GM19238 (cell line): ENCODE measurements at regions not wholly inside any gene's neighbourhood (a gene's known extent, or its start where the extent isn't known, plus 50 kb on each side); places are given as distances from the start of the nearest gene placed in this dataset.
"Not testable (repeated sequence)": the region's sequence is repeated elsewhere in the genome, so short reads cannot be mapped to it uniquely, and the experiment has no call there.

Experiments used
- DNase-seq: peaks from one replicate; pipeline ENCODE4 v3.0.0; 2011; ENCODE audit warnings: low spot score; ENCODE audit not compliant: insufficient read length

- DNase-seq = no peak
These were observed 187.8 kb downstream of the ZNF516 start for GRCh38 chr18:76307293-76307690.

DNA sequence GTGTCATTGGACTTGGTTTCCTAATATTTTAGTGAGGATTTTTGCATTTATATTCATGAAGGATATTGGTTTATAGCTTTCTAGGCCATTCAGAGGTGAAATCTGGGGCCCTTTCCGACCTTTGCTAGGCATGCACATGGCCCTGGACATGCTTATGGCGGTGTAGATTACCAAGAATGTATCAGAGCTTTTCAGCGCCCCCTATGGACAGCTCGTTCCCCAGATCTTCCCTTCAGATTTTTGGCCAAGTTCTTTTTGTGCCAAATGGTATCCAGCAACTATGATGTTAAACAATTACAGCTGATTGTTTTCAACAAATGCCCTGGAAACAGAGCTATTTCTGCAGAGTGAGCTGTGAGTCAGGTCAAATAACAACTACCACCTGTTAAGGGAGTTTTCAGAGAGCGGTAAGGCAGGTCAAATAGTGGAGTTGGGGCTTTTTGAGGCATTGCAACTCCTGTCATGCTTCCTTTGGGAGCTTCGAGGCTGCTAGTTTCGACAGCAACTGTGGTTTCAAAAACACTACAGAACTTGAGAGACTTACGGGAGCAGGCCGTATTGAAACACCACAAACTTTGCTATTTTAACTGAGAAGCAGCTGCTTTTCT lies 188.3 kb downstream of the ZNF516 start:
- DNase-seq = no peak

DNA sequence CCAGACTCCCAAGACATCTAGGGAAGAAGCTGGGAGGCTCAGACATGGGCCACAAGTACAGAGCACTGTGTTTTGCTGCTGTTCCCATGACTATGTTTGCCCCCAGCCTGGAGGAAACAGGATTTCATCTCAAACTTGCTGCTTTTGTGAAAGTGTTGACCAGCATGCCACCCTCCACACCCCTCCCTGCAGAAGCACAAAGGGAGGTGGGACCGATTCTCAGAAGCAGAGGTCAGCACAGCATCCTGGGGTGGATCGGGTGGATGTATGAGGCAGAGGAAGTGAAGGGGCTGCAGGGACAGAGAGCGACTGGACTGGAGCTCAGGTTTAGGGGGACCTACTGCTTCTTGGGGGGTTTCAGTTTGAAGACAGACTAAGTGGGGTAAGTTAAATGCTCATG lies 209.2 kb downstream of the ZNF516 start:
- DNase-seq = no peak

- DNase-seq = no peak
These were observed 213.5 kb downstream of the ZNF516 start for GRCh38 chr18:76281565-76281964.

GRCh38 chr18:76277801-76278200 lies 217.2 kb downstream of the ZNF516 start:
- DNase-seq = no peak

GRCh38 chr18:76275727-76276313 lies 219.2 kb downstream of the ZNF516 start:
- DNase-seq = no peak

- no peak for DNase-seq
These were observed 220.4 kb downstream of the ZNF516 start for GRCh38 chr18:76274468-76275289.

DNA sequence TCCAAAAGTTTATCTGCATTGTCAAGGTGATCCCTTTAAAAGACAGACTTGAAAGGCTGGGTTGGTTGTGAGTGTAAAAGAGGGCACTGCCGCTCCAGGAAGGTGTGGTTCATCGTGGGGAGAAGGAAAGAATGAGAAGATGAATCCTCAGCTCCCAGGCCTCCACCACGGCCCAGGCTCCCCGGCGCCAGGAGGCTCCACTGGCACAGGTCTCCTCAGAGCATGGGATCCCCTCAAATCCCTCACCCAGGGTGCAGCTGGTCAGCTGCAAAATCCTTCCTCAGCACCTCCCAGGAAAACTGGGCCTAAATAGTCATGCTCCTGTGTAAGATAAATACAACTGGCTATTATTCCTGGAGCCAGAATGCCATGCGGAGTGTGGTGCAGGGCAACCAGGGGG lies 221.1 kb downstream of the ZNF516 start:
- DNase-seq = no peak

GRCh38 chr18:76273036-76273545 lies 222.0 kb downstream of the ZNF516 start:
- no peak for DNase-seq

GRCh38 chr18:76267423-76267822 lies 227.6 kb downstream of the ZNF516 start:
- DNase-seq = not testable (repeated sequence)

GRCh38 chr18:76266236-76266991 lies 228.6 kb downstream of the ZNF516 start:
- DNase-seq = no peak

DNA sequence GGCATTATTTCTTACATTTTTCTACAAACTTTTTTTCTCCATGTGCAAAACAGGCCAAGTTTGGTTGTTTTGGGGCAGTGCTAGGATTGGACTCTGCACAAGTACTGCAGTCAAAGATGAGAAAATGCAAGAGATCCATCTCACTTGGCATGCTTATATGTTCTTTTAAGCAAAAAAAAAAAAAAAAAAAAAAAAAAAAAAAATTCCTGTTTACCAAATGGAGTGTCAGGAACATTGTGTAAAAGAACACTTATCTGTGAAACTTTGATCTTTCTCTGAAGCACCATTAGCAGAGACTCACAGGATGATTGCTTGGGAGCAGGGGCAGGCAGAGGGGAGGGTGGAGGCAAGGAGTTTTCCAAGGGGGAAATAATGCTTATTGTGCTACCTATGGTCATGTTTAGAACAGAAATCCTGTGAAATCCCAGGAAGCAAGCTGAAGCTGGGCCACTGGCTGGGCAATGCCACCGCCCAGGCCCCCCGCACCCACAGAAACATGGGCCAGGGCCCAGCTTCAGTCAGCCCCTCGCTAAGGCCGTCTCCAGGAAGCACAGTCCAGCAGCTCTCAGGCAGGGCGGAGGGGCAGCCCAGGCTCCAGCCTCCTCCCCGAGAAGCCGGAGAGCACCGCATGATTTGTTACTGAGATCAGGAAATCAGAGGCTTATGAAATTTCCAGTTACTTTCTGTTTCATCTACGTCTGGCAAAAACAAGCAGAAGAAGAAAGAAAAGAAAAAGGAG lies 229.4 kb downstream of the ZNF516 start:
- no peak for DNase-seq

DNA sequence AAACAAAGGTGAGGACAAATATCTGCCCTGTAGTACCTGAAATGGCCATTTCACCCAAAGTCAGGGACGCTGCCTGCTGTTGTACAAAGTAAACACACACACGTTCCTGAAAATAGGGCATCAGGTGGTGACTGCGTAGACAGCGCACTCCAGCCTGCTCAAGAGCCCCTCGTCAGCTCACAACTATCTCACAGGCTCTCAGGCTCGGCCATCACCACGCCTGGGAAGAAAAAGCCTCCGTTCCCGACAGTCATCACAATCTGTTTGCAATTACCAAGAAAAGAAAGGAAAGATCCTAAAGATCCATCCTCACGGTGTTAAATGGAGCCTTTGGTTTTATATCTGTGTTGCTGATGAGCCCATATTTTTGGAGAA lies 230.2 kb downstream of the ZNF516 start:
- DNase-seq = no peak

DNA sequence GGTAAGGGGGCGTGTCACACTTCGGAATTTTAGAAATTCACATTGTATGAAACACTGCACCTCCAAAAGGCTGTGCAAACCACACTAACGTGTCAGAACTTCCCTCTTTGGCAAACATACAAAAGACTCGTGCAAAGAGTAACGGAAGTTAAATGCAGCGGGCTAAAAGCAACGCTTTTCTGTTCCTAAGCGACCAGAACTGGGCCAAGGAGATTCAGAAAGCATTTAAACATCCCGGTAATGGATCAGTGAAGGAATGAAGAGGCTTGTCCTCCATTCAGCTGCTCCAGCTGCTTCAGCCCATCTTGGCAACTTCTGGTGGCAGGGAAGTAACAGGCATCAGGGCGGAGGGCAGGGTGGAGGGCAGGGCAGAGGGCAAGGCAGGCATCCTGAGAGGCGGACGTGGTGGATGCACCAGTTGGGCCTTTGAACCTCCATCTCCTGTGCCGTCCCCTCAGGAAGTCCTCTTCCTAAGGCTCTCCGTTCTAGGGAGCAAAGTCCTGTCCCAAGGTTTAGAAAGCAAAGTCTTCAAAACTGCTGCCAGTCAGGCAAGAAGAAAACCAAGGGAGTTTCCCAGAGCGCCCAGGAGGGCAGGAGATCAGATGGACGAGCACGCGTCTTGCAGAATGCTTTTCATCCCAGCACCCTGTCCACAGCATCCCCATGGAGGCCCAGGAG lies 230.7 kb downstream of the ZNF516 start:
- DNase-seq = no peak

DNA sequence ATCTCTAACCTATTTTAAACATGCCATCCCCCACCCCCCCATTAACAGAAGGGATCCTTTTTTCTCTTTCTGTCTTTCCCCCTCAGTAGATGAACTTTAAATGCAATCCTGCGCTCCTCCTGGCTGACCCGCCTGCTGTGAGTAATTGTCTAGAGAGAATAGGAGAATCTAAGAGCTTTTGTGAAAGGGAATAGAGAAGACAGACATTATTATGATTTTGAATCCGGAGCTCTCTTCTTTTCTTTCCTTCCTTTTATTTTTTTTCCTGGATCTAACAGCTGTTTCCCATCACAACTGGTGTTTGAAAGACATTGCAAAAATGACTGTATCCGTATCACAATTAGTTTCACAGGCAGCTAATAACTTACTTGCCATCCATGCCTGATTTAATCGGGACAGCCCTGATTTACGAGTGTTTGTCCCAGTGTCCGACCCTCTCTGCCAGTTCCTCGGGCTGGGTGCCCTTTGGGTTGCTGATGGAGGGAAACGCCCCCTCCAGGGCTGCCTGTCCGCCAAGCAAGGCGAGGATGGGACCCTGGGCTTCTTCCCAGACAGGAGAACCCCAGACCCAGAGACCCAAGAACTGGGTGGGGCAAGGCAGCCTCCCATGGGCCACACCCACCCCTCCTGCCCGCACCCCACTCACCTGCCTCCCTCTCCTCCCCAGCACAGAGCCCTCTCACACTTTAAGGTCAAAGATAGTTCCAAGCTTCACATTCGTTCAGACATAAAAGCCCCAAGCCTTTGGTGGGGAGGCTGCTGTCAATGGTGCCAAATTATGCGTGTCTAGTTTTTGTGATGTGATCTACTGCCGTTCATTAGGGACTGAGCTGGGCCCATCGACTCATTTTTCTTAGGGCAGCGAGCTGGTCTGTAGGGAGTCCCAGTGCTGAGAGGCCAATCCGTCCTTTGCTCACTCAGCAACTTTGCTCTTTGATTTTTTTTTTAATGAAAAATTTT lies 231.7 kb downstream of the ZNF516 start:
- no peak for DNase-seq

DNA sequence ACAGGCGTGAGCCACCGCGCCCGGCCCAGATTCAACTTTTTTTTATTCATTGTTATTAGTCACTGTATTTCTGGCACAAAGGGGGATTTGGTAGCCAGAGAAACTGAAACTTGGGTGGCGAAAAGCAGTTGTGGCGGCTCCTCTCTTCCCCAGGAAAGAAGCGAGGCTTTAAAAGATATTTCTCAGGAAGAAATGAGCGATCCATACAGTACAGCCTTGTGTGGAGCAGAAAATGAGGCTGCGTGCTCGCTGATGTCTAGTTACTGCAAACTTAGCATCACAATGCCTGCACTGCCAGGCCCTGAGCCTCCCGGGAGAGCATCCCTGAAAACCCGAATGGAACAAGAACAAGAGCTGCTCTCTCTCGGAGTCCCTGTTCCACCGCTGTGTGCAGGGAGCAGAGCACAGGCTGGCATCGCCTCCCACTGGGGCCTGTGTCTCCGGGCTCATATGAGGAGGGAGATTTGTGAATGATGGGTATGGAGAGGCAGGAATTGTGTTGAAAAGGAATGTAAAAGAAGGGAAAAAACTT lies 234.0 kb downstream of the ZNF516 start:
- DNase-seq = no peak

DNA sequence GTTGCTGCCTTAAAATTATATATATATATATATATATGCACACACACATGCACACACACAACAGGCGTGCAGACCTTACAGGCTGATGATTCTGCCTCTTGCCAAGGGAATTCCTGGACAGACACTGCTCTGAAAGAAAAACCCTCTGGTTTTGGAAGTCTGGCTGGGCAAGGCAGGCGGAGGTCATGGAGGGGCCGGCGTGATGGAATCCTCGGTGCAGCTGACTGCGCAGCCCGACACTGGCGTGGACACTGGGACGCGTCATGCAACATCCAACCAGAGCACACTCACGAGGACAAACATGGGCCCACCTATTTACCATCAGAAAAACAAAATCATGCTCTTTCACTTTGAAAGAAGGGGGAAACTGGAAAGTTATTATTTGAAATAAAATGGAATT lies 235.3 kb downstream of the ZNF516 start:
- no peak for DNase-seq

DNA sequence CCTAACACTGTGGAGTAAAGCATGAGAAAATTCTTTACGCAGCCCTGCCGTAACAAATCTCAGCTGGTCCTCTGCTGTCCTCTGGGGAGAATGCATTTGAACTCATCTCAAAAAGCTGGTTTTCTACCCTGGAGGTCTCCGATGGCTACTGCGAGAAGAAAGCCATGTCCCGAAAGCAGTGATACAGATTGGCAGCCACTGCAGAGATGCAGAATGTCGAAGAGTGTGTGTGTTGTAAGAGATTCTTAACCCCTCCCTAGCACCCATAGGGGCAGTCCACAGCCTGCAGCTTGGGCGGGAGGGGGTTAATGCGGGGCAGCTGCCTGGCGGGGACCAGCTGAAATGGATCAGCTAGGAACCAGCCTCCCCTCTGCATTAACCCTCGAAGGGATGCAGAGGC lies 235.9 kb downstream of the ZNF516 start:
- no peak for DNase-seq

GRCh38 chr18:76258209-76258608 lies 236.8 kb downstream of the ZNF516 start:
- DNase-seq = no peak
